Retinal pigment epithelial cell (primary cell): ENCODE measurements at regions not wholly inside any gene's neighbourhood (a gene's known extent, or its start where the extent isn't known, plus 50 kb on each side); places are given as distances from the start of the nearest gene placed in this dataset.

ENCODE experiments used
- DNase-seq: peaks from one replicate; pipeline ENCODE4 v3.0.0-alpha.2; 2010; ENCODE audit warnings: low read depth
- H3K4me3 ChIP-seq: 2 replicates; pipeline ENCODE4 v1.5.1; 2011; ENCODE audit warnings: mild to moderate bottlenecking, low read length, control low read depth, moderate library complexity
- TF ChIP-seq, protein P1 (sequence below): conservative IDR thresholded peaks from 2 replicates; pipeline ENCODE4 v1.5.1; 2011; ENCODE audit warnings: low read depth, low read length, control low read depth, inconsistent platforms

DNA sequence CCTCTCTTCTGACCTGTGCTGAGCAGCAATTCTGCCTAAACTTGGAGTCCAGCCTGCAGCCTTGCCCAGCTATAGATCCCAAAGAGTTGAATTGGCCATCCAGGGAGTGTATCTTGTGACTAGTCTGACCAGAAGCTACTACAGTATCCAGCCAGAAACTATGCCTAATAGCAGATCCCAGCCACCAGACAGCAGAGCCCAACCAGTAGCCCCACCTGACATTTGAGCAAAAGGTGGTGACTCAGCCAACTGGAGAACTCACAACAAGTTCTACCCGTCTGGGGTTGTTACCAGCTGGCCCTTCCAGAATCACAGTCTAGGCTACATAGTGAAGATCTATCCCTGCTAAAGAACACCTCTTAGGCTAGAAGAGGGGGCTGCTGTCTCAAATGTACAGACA, 315.0 kb downstream of the CRPPA start:
- no peak overlapping the region for H3K4me3 ChIP-seq
- TF ChIP-seq, protein P1, sequence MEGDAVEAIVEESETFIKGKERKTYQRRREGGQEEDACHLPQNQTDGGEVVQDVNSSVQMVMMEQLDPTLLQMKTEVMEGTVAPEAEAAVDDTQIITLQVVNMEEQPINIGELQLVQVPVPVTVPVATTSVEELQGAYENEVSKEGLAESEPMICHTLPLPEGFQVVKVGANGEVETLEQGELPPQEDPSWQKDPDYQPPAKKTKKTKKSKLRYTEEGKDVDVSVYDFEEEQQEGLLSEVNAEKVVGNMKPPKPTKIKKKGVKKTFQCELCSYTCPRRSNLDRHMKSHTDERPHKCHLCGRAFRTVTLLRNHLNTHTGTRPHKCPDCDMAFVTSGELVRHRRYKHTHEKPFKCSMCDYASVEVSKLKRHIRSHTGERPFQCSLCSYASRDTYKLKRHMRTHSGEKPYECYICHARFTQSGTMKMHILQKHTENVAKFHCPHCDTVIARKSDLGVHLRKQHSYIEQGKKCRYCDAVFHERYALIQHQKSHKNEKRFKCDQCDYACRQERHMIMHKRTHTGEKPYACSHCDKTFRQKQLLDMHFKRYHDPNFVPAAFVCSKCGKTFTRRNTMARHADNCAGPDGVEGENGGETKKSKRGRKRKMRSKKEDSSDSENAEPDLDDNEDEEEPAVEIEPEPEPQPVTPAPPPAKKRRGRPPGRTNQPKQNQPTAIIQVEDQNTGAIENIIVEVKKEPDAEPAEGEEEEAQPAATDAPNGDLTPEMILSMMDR: no peak
- no peak for DNase-seq

- TF ChIP-seq, protein P1: no peak
- no peak overlapping the region for H3K4me3 ChIP-seq
- no peak for DNase-seq
Measured at GRCh38 chr7:16099302-16099849, 322.0 kb downstream of the CRPPA start.

DNA sequence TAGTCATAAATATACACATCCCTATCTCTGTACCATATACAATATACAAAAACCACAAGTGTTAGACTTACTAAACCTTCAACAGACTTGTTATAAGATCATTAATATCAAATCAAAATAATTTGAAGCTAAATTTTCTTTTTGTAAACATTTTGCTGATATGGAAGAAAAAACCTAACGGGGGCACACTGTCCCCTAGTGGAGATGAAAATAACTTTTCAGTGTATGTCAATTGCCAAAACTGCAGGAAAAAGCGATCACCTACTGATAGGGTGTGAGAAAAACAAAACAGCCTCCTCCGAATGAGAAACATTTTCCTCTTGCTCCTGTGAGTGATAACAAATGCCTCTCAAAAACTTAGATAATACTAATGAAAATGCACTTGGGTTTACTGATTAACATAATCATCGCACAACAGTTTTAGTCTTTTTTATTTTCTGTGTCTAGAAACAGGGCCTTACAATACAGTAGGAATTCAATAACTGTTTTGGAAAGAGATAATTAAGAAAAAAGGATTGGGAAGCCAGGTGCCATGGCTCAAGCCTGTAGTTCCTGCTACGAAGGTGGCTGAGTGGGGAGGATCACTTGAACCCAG, 322.7 kb downstream of the CRPPA start:
- no peak for DNase-seq
- TF ChIP-seq, protein P1: peak; percentile 76
- H3K4me3 ChIP-seq: no peak overlapping the region

GRCh38 chr7:16098058-16098457, 323.3 kb downstream of the CRPPA start:
- no peak overlapping the region for H3K4me3 ChIP-seq
- no peak for DNase-seq
- TF ChIP-seq, protein P1: no peak

DNA sequence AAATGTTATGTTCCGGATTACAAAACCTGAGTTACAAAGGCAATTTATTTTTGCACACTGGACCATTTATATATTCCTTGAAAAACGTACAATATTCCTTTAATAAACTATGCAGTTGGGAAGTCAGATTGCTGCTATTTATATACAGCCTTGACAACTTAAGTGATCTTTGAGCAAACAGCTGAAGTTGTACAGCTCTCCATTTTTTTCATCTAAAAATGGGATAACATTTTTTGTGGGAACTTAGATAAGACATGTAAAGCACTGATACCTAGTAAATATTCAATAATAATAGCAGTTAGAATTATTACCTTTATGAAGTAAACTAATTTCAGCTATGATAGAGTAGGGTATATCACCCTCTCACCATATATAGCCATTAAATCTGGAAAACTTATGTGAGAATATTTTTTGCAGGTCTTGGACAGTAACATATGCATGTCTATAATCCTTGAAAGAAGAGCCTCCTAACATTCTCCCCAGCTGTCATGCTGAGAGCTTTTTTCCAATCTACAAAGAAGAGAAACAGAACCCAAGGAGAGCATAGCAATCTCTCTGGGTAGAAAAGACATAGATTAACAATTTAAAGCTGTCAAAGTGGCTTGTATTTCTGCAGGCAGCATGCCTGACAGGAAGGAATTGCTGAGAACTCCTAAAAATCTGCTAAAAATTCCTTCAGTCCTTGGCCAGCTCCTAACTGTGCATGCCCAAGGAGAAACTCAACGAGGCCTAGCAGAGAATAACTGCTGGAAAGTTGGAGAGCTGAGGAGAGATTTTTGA, 326.0 kb downstream of the CRPPA start:
- TF ChIP-seq, protein P1: no peak
- no peak for DNase-seq
- H3K4me3 ChIP-seq: no peak overlapping the region

DNA sequence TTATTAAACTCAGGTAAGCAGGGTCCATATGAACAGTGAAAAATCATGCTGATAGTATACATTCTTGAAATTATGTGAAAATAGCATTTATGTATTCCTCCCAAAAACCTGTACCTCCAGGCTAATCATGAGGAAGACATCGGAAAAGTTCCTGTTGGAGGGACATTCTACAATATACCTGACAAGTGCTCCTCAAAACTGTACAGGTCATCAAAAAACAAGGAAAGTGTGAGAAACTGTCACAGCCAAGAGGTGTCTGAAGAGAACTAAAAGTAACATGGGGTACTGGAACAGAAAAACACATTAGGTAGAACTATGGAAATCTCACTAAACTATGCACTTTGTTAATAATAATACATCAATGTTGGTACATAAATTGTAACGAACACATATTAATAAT, 326.7 kb downstream of the CRPPA start:
- TF ChIP-seq, protein P1: no peak
- no peak for DNase-seq
- H3K4me3 ChIP-seq: no peak overlapping the region

DNA sequence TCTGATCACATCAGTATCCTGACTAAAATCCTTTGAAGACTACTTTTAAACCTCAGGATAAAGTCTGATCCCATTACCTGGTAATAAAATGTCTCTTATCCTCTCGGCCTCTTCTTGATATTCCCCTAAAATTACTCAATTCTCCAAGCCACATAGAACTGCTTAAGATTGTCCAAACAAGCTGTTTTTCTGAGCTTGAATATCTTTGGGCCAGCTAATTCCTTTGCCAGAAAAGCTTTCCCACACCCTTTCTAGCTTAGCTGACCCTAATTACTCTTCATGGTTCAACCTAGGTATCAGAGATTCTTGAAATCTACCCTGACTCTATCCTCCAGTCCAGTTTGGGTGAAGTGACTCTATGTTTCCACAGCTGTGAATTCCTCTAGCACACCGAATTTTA, 328.6 kb downstream of the CRPPA start:
- TF ChIP-seq, protein P1: no peak
- no peak overlapping the region for H3K4me3 ChIP-seq
- DNase-seq: no peak
